Stimulated activated memory B cell treated with anti-CD40 and anti-IgM and Interleukin-4, amounts not matched to agents 10 μg/mL and 1 μg/mL and 100 μg/mL, for 72 hours (primary cell): ENCODE measurements at regions not wholly inside any gene's neighbourhood (a gene's known extent, or its start where the extent isn't known, plus 50 kb on each side); places are given as distances from the start of the nearest gene placed in this dataset.
A peak's percentile ranks its signal among the peaks of the same experiment; 100 is the strongest.

Experiments
- ATAC-seq: fragments of 150-1000 bp; cut with Tn5 transposase; 2 replicates; pipeline ENCODE4 v1.10.0; 2021
- H3K27ac Mint-ChIP-seq: one replicate; pipeline ENCODE4 v1.8.0; 2022; ENCODE audit warnings: mild to moderate bottlenecking, mixed read lengths
- H3K27me3 Mint-ChIP-seq: one replicate; pipeline ENCODE4 v1.8.0; 2022; ENCODE audit warnings: mixed read lengths
- H3K36me3 Mint-ChIP-seq: one replicate; pipeline ENCODE4 v1.8.0; 2022; ENCODE audit warnings: mixed read lengths
- H3K4me1 Mint-ChIP-seq: one replicate; pipeline ENCODE4 v1.8.0; 2022; ENCODE audit warnings: mixed read lengths
- H3K4me3 Mint-ChIP-seq: one replicate; pipeline ENCODE4 v1.8.0; 2022; ENCODE audit warnings: mild to moderate bottlenecking, moderate library complexity, mixed read lengths
- H3K9me3 Mint-ChIP-seq: one replicate; pipeline ENCODE4 v1.8.0; 2022; ENCODE audit warnings: mixed read lengths

DNA sequence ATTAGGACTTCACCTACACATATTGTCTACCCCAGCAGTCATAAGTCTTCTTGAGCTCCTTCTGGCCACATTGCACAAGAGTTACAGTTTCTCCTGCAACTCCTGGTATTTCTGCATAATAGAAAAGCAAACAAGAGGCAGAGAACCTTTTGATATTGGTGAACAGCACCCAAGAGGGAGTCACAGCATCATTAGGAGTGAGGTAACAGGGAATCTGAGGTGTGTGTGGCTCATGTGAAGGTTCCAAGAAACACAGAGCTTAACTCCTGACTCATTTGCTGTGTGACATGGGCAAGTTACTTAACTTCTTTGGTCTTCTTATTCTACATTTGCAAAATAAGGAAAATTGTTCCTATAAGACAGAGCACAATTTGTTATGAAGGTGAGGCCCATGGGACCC lies 374.6 kb downstream of the INSC start:
- Mint-ChIP-seq H3K27ac (no peak overlapping the region), H3K36me3 (no peaks in the 10 kb centered on the region), H3K27me3 (peaks cover 9% of the 10 kb centered on the region), H3K4me1 (no peaks in the 10 kb centered on the region), H3K4me3 (no peak overlapping the region), H3K9me3 (peaks cover 6% of the 10 kb centered on the region)
- ATAC-seq, result no peak

- H3K4me3 Mint-ChIP-seq, result no peak overlapping the region
- H3K4me1 Mint-ChIP-seq, result no peaks in the 10 kb centered on the region
- H3K9me3 Mint-ChIP-seq, result peaks cover 4% of the 10 kb centered on the region
- H3K27ac Mint-ChIP-seq, result no peak overlapping the region
- H3K27me3 Mint-ChIP-seq, result peaks cover 9% of the 10 kb centered on the region
- no peak for ATAC-seq
- no peaks in the 10 kb centered on the region for H3K36me3 Mint-ChIP-seq
Measured at GRCh38 chr11:15490535-15490934, 375.8 kb downstream of the INSC start.

DNA sequence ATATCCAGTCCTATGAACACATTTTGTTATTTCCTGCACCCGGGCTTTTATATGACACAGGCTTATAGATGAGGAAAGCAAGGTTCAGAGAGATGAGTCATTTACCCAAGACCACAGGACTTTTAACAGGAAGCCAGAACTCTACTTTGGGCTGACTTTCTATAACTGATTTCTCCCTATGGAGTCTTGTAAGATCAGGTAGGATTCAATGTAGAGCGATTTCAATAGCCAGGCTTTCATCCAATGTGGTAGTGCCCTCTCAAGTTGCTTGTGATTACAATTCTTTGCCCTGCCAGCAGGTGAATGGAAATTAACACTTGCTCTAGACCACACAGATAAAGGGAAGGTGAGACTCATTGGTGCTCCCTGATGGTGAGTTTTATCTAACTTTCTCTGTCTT lies 378.3 kb downstream of the INSC start:
- peaks cover 9% of the 10 kb centered on the region for H3K27me3 Mint-ChIP-seq
- no peaks in the 10 kb centered on the region for H3K4me1 Mint-ChIP-seq
- H3K9me3 Mint-ChIP-seq, result peaks cover 4% of the 10 kb centered on the region
- no peak overlapping the region for H3K4me3 Mint-ChIP-seq
- no peaks in the 10 kb centered on the region for H3K36me3 Mint-ChIP-seq
- no peak for ATAC-seq
- no peak overlapping the region for H3K27ac Mint-ChIP-seq

DNA sequence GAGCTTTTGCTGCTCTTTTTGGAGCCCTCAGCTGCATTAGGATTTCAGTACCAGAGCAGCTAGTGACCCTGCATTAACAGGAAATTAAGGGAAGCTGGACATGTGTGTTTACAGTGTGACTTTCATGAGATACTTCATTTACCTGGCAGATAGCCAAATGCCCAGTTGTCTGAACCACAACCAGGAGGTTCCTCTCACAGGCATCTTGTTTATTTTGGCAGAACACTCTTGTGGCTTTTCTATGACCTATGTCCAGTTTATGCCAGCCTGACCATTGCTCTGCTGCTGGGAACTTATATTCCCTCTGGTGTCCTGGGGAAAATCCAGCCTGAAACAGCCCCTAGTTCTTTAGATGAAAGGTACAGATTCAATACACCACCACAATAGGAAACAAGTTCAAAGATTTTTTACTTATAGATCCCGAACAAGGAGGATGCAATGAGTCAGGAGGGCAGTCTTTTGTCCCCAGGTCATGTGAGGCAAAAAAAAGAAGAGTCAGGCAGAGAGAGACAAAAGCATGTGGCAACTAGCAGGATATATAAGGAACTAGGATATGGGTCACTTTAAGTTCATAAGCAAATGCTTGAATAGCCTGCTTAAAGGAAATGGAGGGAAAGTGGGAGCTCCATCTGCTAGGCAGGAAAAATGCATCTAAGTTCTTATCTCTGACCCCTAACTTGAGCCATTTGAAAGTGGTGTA lies 379.3 kb downstream of the INSC start:
- Mint-ChIP-seq H3K27me3 (peaks cover 9% of the 10 kb centered on the region), H3K36me3 (no peaks in the 10 kb centered on the region), H3K9me3 (peaks cover 4% of the 10 kb centered on the region), H3K27ac (no peak overlapping the region), H3K4me3 (no peak overlapping the region), H3K4me1 (no peaks in the 10 kb centered on the region)
- no peak for ATAC-seq

DNA sequence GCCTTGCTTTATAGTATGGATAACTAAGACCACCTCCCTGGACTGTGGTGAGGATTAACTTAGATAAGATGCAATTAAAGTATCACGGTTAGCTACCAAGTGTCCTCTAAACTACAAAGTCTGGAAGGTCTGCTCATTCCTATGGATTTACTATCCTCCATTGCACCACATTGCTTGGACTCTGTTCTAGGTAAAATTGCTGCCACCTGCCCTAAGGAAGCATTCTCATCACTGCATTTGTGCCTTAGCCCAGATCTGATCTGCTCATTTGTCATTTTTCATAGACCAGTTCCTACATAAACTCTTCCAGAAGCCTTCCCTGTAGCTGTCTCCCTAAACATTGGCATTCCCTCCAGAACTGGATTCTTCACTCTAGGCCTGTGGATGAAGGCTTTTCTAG lies 380.0 kb downstream of the INSC start:
- H3K4me3 Mint-ChIP-seq, result no peak overlapping the region
- H3K36me3 Mint-ChIP-seq, result no peaks in the 10 kb centered on the region
- peaks cover 4% of the 10 kb centered on the region for H3K9me3 Mint-ChIP-seq
- peaks cover 9% of the 10 kb centered on the region for H3K27me3 Mint-ChIP-seq
- H3K27ac Mint-ChIP-seq, result no peak overlapping the region
- no peak for ATAC-seq
- H3K4me1 Mint-ChIP-seq, result no peaks in the 10 kb centered on the region

DNA sequence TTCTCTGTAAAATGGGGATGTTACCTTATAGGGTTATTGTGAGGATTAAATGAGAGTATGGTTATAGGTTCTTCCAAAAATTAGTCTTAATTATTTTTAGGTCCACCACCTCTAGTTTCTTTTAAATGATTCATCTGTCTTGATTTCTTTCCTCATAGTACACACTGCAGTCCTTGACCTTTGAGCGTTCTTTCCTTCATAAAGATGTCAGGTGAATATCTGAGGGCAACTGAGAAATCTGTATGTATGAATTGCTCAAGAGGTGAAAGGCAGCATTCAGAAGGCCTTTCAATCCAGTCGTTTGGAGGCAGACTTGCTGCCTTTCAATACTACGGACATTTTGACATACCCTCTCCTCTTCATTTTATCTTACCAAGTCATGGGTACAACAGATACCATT lies 380.7 kb downstream of the INSC start:
- Mint-ChIP-seq H3K36me3 (no peaks in the 10 kb centered on the region), H3K4me1 (no peaks in the 10 kb centered on the region), H3K4me3 (no peak overlapping the region), H3K9me3 (peaks cover 4% of the 10 kb centered on the region), H3K27ac (no peak overlapping the region), H3K27me3 (peaks cover 9% of the 10 kb centered on the region)
- ATAC-seq, result no peak

- peaks cover 9% of the 10 kb centered on the region for H3K27me3 Mint-ChIP-seq
Measured at GRCh38 chr11:15497366-15497765, 382.6 kb downstream of the INSC start.

GRCh38 chr11:15499674-15500073 lies 385.0 kb downstream of the INSC start:
- Mint-ChIP-seq H3K27ac (no peak overlapping the region), H3K9me3 (peaks cover 6% of the 10 kb centered on the region), H3K4me3 (no peak overlapping the region), H3K4me1 (no peaks in the 10 kb centered on the region), H3K27me3 (no peaks in the 10 kb centered on the region), H3K36me3 (no peaks in the 10 kb centered on the region)
- ATAC-seq, result peak; percentile 9

More at GRCh38 chr11:15497366-15497765, 382.6 kb downstream of the INSC start:
- Mint-ChIP-seq H3K27ac (no peak overlapping the region), H3K9me3 (peaks cover 4% of the 10 kb centered on the region), H3K4me1 (no peaks in the 10 kb centered on the region), H3K36me3 (no peaks in the 10 kb centered on the region), H3K4me3 (no peak overlapping the region)
- ATAC-seq, result no peak

DNA sequence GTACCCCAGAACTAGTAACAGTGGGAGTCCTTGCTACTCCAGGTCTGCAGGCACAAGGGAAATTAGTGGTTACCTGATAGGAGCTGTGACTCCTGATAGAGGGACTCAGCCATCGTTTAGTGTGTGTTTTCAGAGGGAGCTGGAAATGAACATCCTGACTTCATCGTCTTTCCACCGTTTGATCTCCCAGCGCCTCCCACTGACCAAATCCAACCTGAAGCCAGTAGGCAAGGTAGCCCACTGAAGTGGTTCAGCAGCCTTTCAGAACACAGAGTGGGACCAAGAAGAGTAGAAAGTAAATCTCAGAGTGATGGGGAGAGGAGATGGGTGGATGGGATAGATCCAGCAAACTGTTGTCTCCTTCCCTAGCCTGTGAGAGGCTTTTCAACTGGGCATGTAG lies 385.9 kb downstream of the INSC start:
- peaks cover 6% of the 10 kb centered on the region for H3K9me3 Mint-ChIP-seq
- no peaks in the 10 kb centered on the region for H3K36me3 Mint-ChIP-seq
- no peak overlapping the region for H3K27ac Mint-ChIP-seq
- no peak overlapping the region for H3K4me3 Mint-ChIP-seq
- H3K4me1 Mint-ChIP-seq, result no peaks in the 10 kb centered on the region
- no peaks in the 10 kb centered on the region for H3K27me3 Mint-ChIP-seq
- ATAC-seq, result no peak

GRCh38 chr11:15501566-15501965 lies 386.8 kb downstream of the INSC start:
- Mint-ChIP-seq H3K9me3 (peaks cover 6% of the 10 kb centered on the region), H3K4me3 (no peak overlapping the region), H3K36me3 (no peaks in the 10 kb centered on the region), H3K27me3 (no peaks in the 10 kb centered on the region), H3K27ac (no peak overlapping the region), H3K4me1 (no peaks in the 10 kb centered on the region)
- ATAC-seq, result no peak

GRCh38 chr11:15505155-15505554 lies 390.4 kb downstream of the INSC start:
- no peak for ATAC-seq
- H3K4me3 Mint-ChIP-seq, result no peak overlapping the region
- no peaks in the 10 kb centered on the region for H3K4me1 Mint-ChIP-seq
- peaks cover 9% of the 10 kb centered on the region for H3K9me3 Mint-ChIP-seq
- no peaks in the 10 kb centered on the region for H3K27me3 Mint-ChIP-seq
- H3K27ac Mint-ChIP-seq, result no peak overlapping the region
- no peaks in the 10 kb centered on the region for H3K36me3 Mint-ChIP-seq

DNA sequence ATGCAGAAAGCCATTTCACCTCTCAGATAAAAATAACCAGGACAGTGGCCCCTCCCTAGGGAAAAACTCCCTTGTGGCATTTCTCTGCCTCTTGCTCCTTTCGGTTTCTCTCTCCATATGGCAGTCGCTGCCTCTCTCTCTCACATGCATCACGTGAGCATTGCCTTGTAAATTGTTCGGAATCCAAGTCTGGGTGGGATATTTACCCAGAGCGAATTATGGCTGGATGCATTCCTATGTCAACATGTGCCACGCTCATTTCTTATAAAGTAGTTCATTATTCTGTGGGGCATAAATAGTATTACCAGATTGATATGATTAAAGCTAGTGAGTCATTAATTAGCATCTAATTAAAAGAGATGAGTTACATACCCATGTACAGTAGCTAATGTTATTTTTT lies 392.9 kb downstream of the INSC start:
- H3K4me3 Mint-ChIP-seq, result no peak overlapping the region
- H3K9me3 Mint-ChIP-seq, result peaks cover 9% of the 10 kb centered on the region
- no peaks in the 10 kb centered on the region for H3K27me3 Mint-ChIP-seq
- H3K27ac Mint-ChIP-seq, result no peak overlapping the region
- H3K36me3 Mint-ChIP-seq, result no peaks in the 10 kb centered on the region
- ATAC-seq, result no peak
- no peaks in the 10 kb centered on the region for H3K4me1 Mint-ChIP-seq

- no peak for ATAC-seq
- Mint-ChIP-seq H3K4me3 (no peak overlapping the region), H3K4me1 (no peaks in the 10 kb centered on the region), H3K27ac (no peak overlapping the region), H3K36me3 (no peaks in the 10 kb centered on the region), H3K27me3 (no peaks in the 10 kb centered on the region), H3K9me3 (peaks cover 7% of the 10 kb centered on the region)
Measured at GRCh38 chr11:15509082-15509481, 394.4 kb downstream of the INSC start.

GRCh38 chr11:15519124-15519791 lies 404.5 kb downstream of the INSC start:
- no peak for ATAC-seq
- Mint-ChIP-seq H3K9me3 (peaks cover 12% of the 10 kb centered on the region), H3K27me3 (no peaks in the 10 kb centered on the region), H3K4me3 (no peak overlapping the region), H3K36me3 (no peaks in the 10 kb centered on the region), H3K27ac (no peak overlapping the region), H3K4me1 (no peaks in the 10 kb centered on the region)

GRCh38 chr11:15519911-15520310 lies 405.2 kb downstream of the INSC start:
- no peaks in the 10 kb centered on the region for H3K36me3 Mint-ChIP-seq
- no peaks in the 10 kb centered on the region for H3K27me3 Mint-ChIP-seq
- no peaks in the 10 kb centered on the region for H3K4me1 Mint-ChIP-seq
- no peak overlapping the region for H3K4me3 Mint-ChIP-seq
- H3K27ac Mint-ChIP-seq, result no peak overlapping the region
- no peak for ATAC-seq
- peaks cover 11% of the 10 kb centered on the region for H3K9me3 Mint-ChIP-seq

- peaks cover 12% of the 10 kb centered on the region for H3K9me3 Mint-ChIP-seq
- no peak for ATAC-seq
- no peak overlapping the region for H3K27ac Mint-ChIP-seq
- no peak overlapping the region for H3K4me3 Mint-ChIP-seq
- no peaks in the 10 kb centered on the region for H3K4me1 Mint-ChIP-seq
- no peaks in the 10 kb centered on the region for H3K36me3 Mint-ChIP-seq
- H3K27me3 Mint-ChIP-seq, result no peaks in the 10 kb centered on the region
Measured at GRCh38 chr11:15523543-15523942, 408.8 kb downstream of the INSC start.
